Breast epithelium (tissue), 3 donors: ENCODE measurements at regions not wholly inside any gene's neighbourhood (a gene's known extent, or its start where the extent isn't known, plus 50 kb on each side); places are given as distances from the start of the nearest gene placed in this dataset.

Experiments used
- CTCF ChIP-seq, 3 donors: fragments of 450-650 bp; IDR thresholded peaks; one replicate each; pipeline ENCODE4 v1.5.1; 2016 to 2017; ENCODE audit warnings: antibody characterized with exemption in 3 of 3, mild to moderate bottlenecking in 3 of 3, moderate library complexity in 3 of 3
- POLR2A ChIP-seq: fragments of 450-650 bp; IDR thresholded peaks from one replicate; pipeline ENCODE4 v1.6.1; 2016; ENCODE audit warnings: antibody characterized with exemption, mild to moderate bottlenecking, moderate library complexity
- POLR2AphosphoS5 ChIP-seq, 3 donors: sonication (generic); formaldehyde crosslinking; IDR thresholded peaks; one replicate each; pipeline ENCODE4 v1.6.1; 2017; ENCODE audit warnings: antibody characterized with exemption in 3 of 3

- TF ChIP-seq POLR2A (no peak), CTCF (IDR thresholded peaks at IDR 0.05) (no peak), POLR2AphosphoS5 (IDR thresholded peaks at IDR 0.05) (no peak)
These were observed 136.0 kb downstream of the LMNTD1 start for GRCh38 chr12:25417071-25417470.
